ENCODE measurements at regions not wholly inside any gene's neighbourhood (a gene's known extent, or its start where the extent isn't known, plus 50 kb on each side); places are given as distances from the start of the nearest gene placed in this dataset.

DNA sequence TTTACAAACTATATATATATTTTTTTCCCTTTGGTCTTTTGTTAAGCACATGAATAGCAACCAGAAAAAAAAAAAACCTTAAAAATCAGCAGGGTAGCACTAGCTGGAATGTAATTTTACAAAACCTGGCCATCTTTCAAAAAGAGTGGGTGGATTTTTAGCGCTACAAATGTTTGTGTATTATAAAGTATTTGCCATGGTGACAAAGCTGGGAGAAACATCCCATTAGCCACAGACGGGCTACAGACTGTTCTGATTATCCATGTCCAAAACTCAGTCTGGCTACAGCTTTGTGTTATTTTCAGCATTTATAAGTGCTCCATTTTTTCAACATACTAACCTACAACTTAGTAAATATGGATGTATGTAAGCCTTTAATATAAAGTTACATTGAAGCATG is 249.5 kb upstream of the TANK start:
- Histone ChIP-seq H3K27ac (no peak overlapping the region), H3K4me1 (replicated peaks in 1 of 2) (no peaks in the 10 kb centered on the region), H3K27me3 (no peaks in the 10 kb centered on the region), H3K9me3 (replicated peaks in 1 of 3) (no peaks in the 10 kb centered on the region), H3K4me3 (no peak overlapping the region), H3K36me3 (replicated peaks in 1 of 2) (no peaks in the 10 kb centered on the region)
- DNase-seq, result no peak
- intact Hi-C loops (cut with DNase I), result no loop called here
- WGBS, 4 donors, result 46 to 65% (median 60%) methylated on average over 2 of the region's 2 CpGs
- TF ChIP-seq POLR2A (IDR thresholded peaks at IDR 0.05) (no peak), CTCF (IDR thresholded peaks at IDR 0.05) (no peak)

DNA sequence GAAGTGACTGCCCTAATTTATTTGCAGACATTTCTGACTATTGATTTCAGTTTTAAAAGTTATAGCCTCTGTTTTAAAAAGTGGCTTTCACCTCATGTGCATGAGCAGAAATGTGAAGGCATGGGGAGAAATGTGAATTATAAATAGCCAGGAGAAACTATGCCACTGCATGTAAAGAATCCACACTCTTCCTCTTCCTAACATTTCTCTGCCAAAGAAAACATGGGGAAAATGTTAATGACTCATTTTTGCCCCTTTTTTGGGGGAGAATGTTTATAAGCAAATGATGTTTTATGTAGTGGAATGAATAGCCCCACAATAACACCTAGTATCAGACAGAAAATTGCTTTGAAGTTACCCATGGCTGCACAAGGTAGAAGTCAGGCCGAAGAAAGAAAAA is 249.0 kb upstream of the TANK start:
- DNase-seq, result no peak
- H3K9me3 ChIP-seq (replicated peaks in 1 of 3), result no peaks in the 10 kb centered on the region
- H3K4me1 ChIP-seq (replicated peaks in 1 of 2), result no peaks in the 10 kb centered on the region
- no peak overlapping the region for H3K27ac ChIP-seq
- intact Hi-C loops (cut with DNase I), result no loop called here
- no peak overlapping the region for H3K4me3 ChIP-seq
- no peaks in the 10 kb centered on the region for H3K27me3 ChIP-seq
- no peaks in the 10 kb centered on the region for H3K36me3 ChIP-seq (replicated peaks in 1 of 2)
- TF ChIP-seq CTCF (IDR thresholded peaks at IDR 0.05) (no peak), POLR2A (IDR thresholded peaks at IDR 0.05) (no peak)
- 70 to 90% (median 78%) methylated on average over 1 of the region's 1 CpG for WGBS, 4 donors

- intact Hi-C loops (cut with DNase I), result no loop called here
- no peak overlapping the region for H3K27ac ChIP-seq
- WGBS, 4 donors, result 82 to 88% (median 86%) methylated on average over 2 of the region's 2 CpGs
Observed at GRCh38 chr2:160912276-160912675, 248.0 kb upstream of the TANK start.

GRCh38 chr2:160913323-160913722 is 246.9 kb upstream of the TANK start:
- no peak overlapping the region for H3K27ac ChIP-seq
- WGBS, 4 donors, result 94 to 100% (median 98%) methylated on average over 1 of the region's 1 CpG
- no peaks in the 10 kb centered on the region for H3K27me3 ChIP-seq
- H3K9me3 ChIP-seq (replicated peaks in 1 of 3), result no peaks in the 10 kb centered on the region
- no peaks in the 10 kb centered on the region for H3K4me1 ChIP-seq (replicated peaks in 1 of 2)
- TF ChIP-seq POLR2A (IDR thresholded peaks at IDR 0.05) (no peak), CTCF (IDR thresholded peaks at IDR 0.05) (no peak)
- no peak for DNase-seq
- intact Hi-C loops (cut with DNase I), result no loop called here
- no peak overlapping the region for H3K4me3 ChIP-seq
- no peaks in the 10 kb centered on the region for H3K36me3 ChIP-seq (replicated peaks in 1 of 2)

More at GRCh38 chr2:160912276-160912675, 248.0 kb upstream of the TANK start:
- H3K36me3 ChIP-seq (replicated peaks in 1 of 2), result no peaks in the 10 kb centered on the region
- no peaks in the 10 kb centered on the region for H3K27me3 ChIP-seq
- no peaks in the 10 kb centered on the region for H3K9me3 ChIP-seq (replicated peaks in 1 of 3)
- TF ChIP-seq POLR2A (IDR thresholded peaks at IDR 0.05) (no peak), CTCF (IDR thresholded peaks at IDR 0.05) (no peak)
- no peak for DNase-seq
- H3K4me1 ChIP-seq (replicated peaks in 1 of 2), result no peaks in the 10 kb centered on the region
- no peak overlapping the region for H3K4me3 ChIP-seq
